ENCODE measurements at regions not wholly inside any gene's neighbourhood (a gene's known extent, or its start where the extent isn't known, plus 50 kb on each side); places are given as distances from the start of the nearest gene placed in this dataset.

GRCh38 chr5:58011301-58011700 is 448.6 kb downstream of the PLK2 start:
- no peak overlapping the region for H3K56ac ChIP-seq (ENCODE audit: low read length)

GRCh38 chr5:58009754-58010153 is 450.1 kb downstream of the PLK2 start:
- no peak overlapping the region for H3K23ac ChIP-seq (ENCODE audit: low read length)
- no peak overlapping the region for H4K8ac ChIP-seq (ENCODE audit: low read depth, low read length)
- no peak overlapping the region for H2AK5ac ChIP-seq (ENCODE audit: low read length)
- no peaks in the 10 kb centered on the region for H3K4me1 ChIP-seq (ENCODE audit: control insufficient read depth, low read depth, low read length)
- H2BK15ac ChIP-seq (replicated peaks; ENCODE audit: low read depth), result no peak overlapping the region
- no peak overlapping the region for H3K4me3 ChIP-seq (ENCODE audit: low read length)
- H3K36me3 ChIP-seq (ENCODE audit: control insufficient read depth, insufficient read depth, low read length), result no peaks in the 10 kb centered on the region
- WGBS (ENCODE audit: extremely low coverage, insufficient coverage, low lambda C conversion rate), result no CpG with 5 or more reads among the region's 2 CpGs
- no peaks in the 10 kb centered on the region for H3K79me1 ChIP-seq (ENCODE audit: low read length)
- H3K9ac ChIP-seq (ENCODE audit: low read length), result no peak overlapping the region
- H3K4me2 ChIP-seq (ENCODE audit: low read length), result no peak overlapping the region
- no peak overlapping the region for H4K5ac ChIP-seq (ENCODE audit: low read length)
- no peaks in the 10 kb centered on the region for H3K27me3 ChIP-seq (ENCODE audit: insufficient read depth, low read length, poor library complexity)
- no peak overlapping the region for H3K4ac ChIP-seq (ENCODE audit: low read depth, low read length)
- H3K27ac ChIP-seq (ENCODE audit: low read depth, low read length), result no peak overlapping the region
- no peak overlapping the region for H3K18ac ChIP-seq (ENCODE audit: low read length)
- H3K79me2 ChIP-seq (ENCODE audit: control insufficient read depth, insufficient read depth, low read length), result no peaks in the 10 kb centered on the region
- no peak overlapping the region for H2BK5ac ChIP-seq (ENCODE audit: low read length)
- no peak for DNase-seq
- no peak overlapping the region for H2BK120ac ChIP-seq (ENCODE audit: low read depth, low read length)
- H3K56ac ChIP-seq (ENCODE audit: low read length), result no peak overlapping the region

More at GRCh38 chr5:58011301-58011700, 448.6 kb downstream of the PLK2 start:
- Histone ChIP-seq H4K5ac (ENCODE audit: low read length) (no peak overlapping the region), H3K4me1 (ENCODE audit: control insufficient read depth, low read depth, low read length) (no peaks in the 10 kb centered on the region), H3K9ac (ENCODE audit: low read length) (no peak overlapping the region), H3K23ac (ENCODE audit: low read length) (no peak overlapping the region), H4K8ac (ENCODE audit: low read depth, low read length) (no peak overlapping the region), H3K4ac (ENCODE audit: low read depth, low read length) (no peak overlapping the region), H2AK5ac (ENCODE audit: low read length) (no peak overlapping the region), H3K36me3 (ENCODE audit: control insufficient read depth, insufficient read depth, low read length) (no peaks in the 10 kb centered on the region), H3K18ac (ENCODE audit: low read length) (no peak overlapping the region), H3K79me2 (ENCODE audit: control insufficient read depth, insufficient read depth, low read length) (no peaks in the 10 kb centered on the region), H3K27ac (ENCODE audit: low read depth, low read length) (no peak overlapping the region), H3K27me3 (ENCODE audit: insufficient read depth, low read length, poor library complexity) (no peaks in the 10 kb centered on the region), H3K4me2 (ENCODE audit: low read length) (no peak overlapping the region), H2BK5ac (ENCODE audit: low read length) (no peak overlapping the region), H3K79me1 (ENCODE audit: low read length) (no peaks in the 10 kb centered on the region), H2BK15ac (replicated peaks; ENCODE audit: low read depth) (no peak overlapping the region), H3K4me3 (ENCODE audit: low read length) (no peak overlapping the region), H2BK120ac (ENCODE audit: low read depth, low read length) (no peak overlapping the region)
- DNase-seq, result no peak
- no CpG with 5 or more reads among the region's 4 CpGs for WGBS (ENCODE audit: extremely low coverage, insufficient coverage, low lambda C conversion rate)

GRCh38 chr5:58002323-58002722 is 457.6 kb downstream of the PLK2 start:
- no peak overlapping the region for H2BK5ac ChIP-seq (ENCODE audit: low read length)
- no peak overlapping the region for H3K4me2 ChIP-seq (ENCODE audit: low read length)
- H3K9ac ChIP-seq (ENCODE audit: low read length), result no peak overlapping the region
- no peak overlapping the region for H4K8ac ChIP-seq (ENCODE audit: low read depth, low read length)
- no peak overlapping the region for H2AK5ac ChIP-seq (ENCODE audit: low read length)
- H3K79me2 ChIP-seq (ENCODE audit: control insufficient read depth, insufficient read depth, low read length), result no peaks in the 10 kb centered on the region
- H3K27ac ChIP-seq (ENCODE audit: low read depth, low read length), result no peak overlapping the region
- no peaks in the 10 kb centered on the region for H3K79me1 ChIP-seq (ENCODE audit: low read length)
- H4K5ac ChIP-seq (ENCODE audit: low read length), result no peak overlapping the region
- DNase-seq, result no peak
- H3K23ac ChIP-seq (ENCODE audit: low read length), result no peak overlapping the region
- no peak overlapping the region for H3K56ac ChIP-seq (ENCODE audit: low read length)
- no peak overlapping the region for H2BK120ac ChIP-seq (ENCODE audit: low read depth, low read length)
- H3K36me3 ChIP-seq (ENCODE audit: control insufficient read depth, insufficient read depth, low read length), result no peaks in the 10 kb centered on the region
- no peaks in the 10 kb centered on the region for H3K4me1 ChIP-seq (ENCODE audit: control insufficient read depth, low read depth, low read length)
- no peak overlapping the region for H3K18ac ChIP-seq (ENCODE audit: low read length)
- no peaks in the 10 kb centered on the region for H3K27me3 ChIP-seq (ENCODE audit: insufficient read depth, low read length, poor library complexity)
- no CpG with 5 or more reads among the region's 3 CpGs for WGBS (ENCODE audit: extremely low coverage, insufficient coverage, low lambda C conversion rate)
- no peak overlapping the region for H3K4me3 ChIP-seq (ENCODE audit: low read length)
- no peak overlapping the region for H3K4ac ChIP-seq (ENCODE audit: low read depth, low read length)
- H2BK15ac ChIP-seq (replicated peaks; ENCODE audit: low read depth), result no peak overlapping the region

- H3K4me3 ChIP-seq (ENCODE audit: low read length), result no peak overlapping the region
- H3K79me2 ChIP-seq (ENCODE audit: control insufficient read depth, insufficient read depth, low read length), result no peaks in the 10 kb centered on the region
- H3K9ac ChIP-seq (ENCODE audit: low read length), result no peak overlapping the region
- H3K4me1 ChIP-seq (ENCODE audit: control insufficient read depth, low read depth, low read length), result no peaks in the 10 kb centered on the region
- no peak overlapping the region for H4K5ac ChIP-seq (ENCODE audit: low read length)
- no peak overlapping the region for H2BK120ac ChIP-seq (ENCODE audit: low read depth, low read length)
- H4K8ac ChIP-seq (ENCODE audit: low read depth, low read length), result no peak overlapping the region
- no peaks in the 10 kb centered on the region for H3K27me3 ChIP-seq (ENCODE audit: insufficient read depth, low read length, poor library complexity)
- no peak overlapping the region for H2BK15ac ChIP-seq (replicated peaks; ENCODE audit: low read depth)
- no CpG with 5 or more reads among the region's 1 CpG for WGBS (ENCODE audit: extremely low coverage, insufficient coverage, low lambda C conversion rate)
- H3K4ac ChIP-seq (ENCODE audit: low read depth, low read length), result no peak overlapping the region
- DNase-seq, result no peak
- H3K27ac ChIP-seq (ENCODE audit: low read depth, low read length), result no peak overlapping the region
- H3K56ac ChIP-seq (ENCODE audit: low read length), result no peak overlapping the region
- no peak overlapping the region for H3K4me2 ChIP-seq (ENCODE audit: low read length)
- H2BK5ac ChIP-seq (ENCODE audit: low read length), result no peak overlapping the region
- H3K36me3 ChIP-seq (ENCODE audit: control insufficient read depth, insufficient read depth, low read length), result no peaks in the 10 kb centered on the region
- H3K79me1 ChIP-seq (ENCODE audit: low read length), result no peaks in the 10 kb centered on the region
- no peak overlapping the region for H3K18ac ChIP-seq (ENCODE audit: low read length)
- H2AK5ac ChIP-seq (ENCODE audit: low read length), result no peak overlapping the region
- H3K23ac ChIP-seq (ENCODE audit: low read length), result no peak overlapping the region
These were observed 466.0 kb downstream of the PLK2 start for GRCh38 chr5:57993866-57994265.

- Histone ChIP-seq H3K27ac (ENCODE audit: low read depth, low read length) (no peak overlapping the region), H2BK5ac (ENCODE audit: low read length) (no peak overlapping the region), H3K9ac (ENCODE audit: low read length) (no peak overlapping the region), H3K79me1 (ENCODE audit: low read length) (no peaks in the 10 kb centered on the region), H3K23ac (ENCODE audit: low read length) (no peak overlapping the region), H4K8ac (ENCODE audit: low read depth, low read length) (no peak overlapping the region), H3K4me3 (ENCODE audit: low read length) (no peak overlapping the region), H2AK5ac (ENCODE audit: low read length) (no peak overlapping the region), H3K79me2 (ENCODE audit: control insufficient read depth, insufficient read depth, low read length) (no peaks in the 10 kb centered on the region), H3K18ac (ENCODE audit: low read length) (no peak overlapping the region), H2BK120ac (ENCODE audit: low read depth, low read length) (no peak overlapping the region), H3K27me3 (ENCODE audit: insufficient read depth, low read length, poor library complexity) (no peaks in the 10 kb centered on the region), H3K36me3 (ENCODE audit: control insufficient read depth, insufficient read depth, low read length) (no peaks in the 10 kb centered on the region), H3K4me1 (ENCODE audit: control insufficient read depth, low read depth, low read length) (no peaks in the 10 kb centered on the region), H4K5ac (ENCODE audit: low read length) (no peak overlapping the region), H2BK15ac (replicated peaks; ENCODE audit: low read depth) (no peak overlapping the region), H3K56ac (ENCODE audit: low read length) (no peak overlapping the region), H3K4ac (ENCODE audit: low read depth, low read length) (no peak overlapping the region), H3K4me2 (ENCODE audit: low read length) (no peak overlapping the region)
- DNase-seq, result no peak
- WGBS (ENCODE audit: extremely low coverage, insufficient coverage, low lambda C conversion rate), result no CpG with 5 or more reads among the region's 3 CpGs
These were observed 470.5 kb downstream of the PLK2 start for GRCh38 chr5:57989378-57989777.

- Histone ChIP-seq H2BK120ac (ENCODE audit: low read depth, low read length) (no peak overlapping the region), H3K56ac (ENCODE audit: low read length) (no peak overlapping the region), H3K4me1 (ENCODE audit: control insufficient read depth, low read depth, low read length) (no peaks in the 10 kb centered on the region), H3K79me1 (ENCODE audit: low read length) (no peaks in the 10 kb centered on the region), H3K4me3 (ENCODE audit: low read length) (no peak overlapping the region), H3K27me3 (ENCODE audit: insufficient read depth, low read length, poor library complexity) (no peaks in the 10 kb centered on the region), H3K4ac (ENCODE audit: low read depth, low read length) (no peak overlapping the region), H4K5ac (ENCODE audit: low read length) (no peak overlapping the region), H3K79me2 (ENCODE audit: control insufficient read depth, insufficient read depth, low read length) (no peaks in the 10 kb centered on the region), H3K36me3 (ENCODE audit: control insufficient read depth, insufficient read depth, low read length) (no peaks in the 10 kb centered on the region), H3K18ac (ENCODE audit: low read length) (no peak overlapping the region), H3K27ac (ENCODE audit: low read depth, low read length) (no peak overlapping the region), H2BK5ac (ENCODE audit: low read length) (no peak overlapping the region), H2BK15ac (replicated peaks; ENCODE audit: low read depth) (no peak overlapping the region), H4K8ac (ENCODE audit: low read depth, low read length) (no peak overlapping the region), H3K4me2 (ENCODE audit: low read length) (no peak overlapping the region), H3K23ac (ENCODE audit: low read length) (no peak overlapping the region), H3K9ac (ENCODE audit: low read length) (no peak overlapping the region), H2AK5ac (ENCODE audit: low read length) (no peak overlapping the region)
- DNase-seq, result no peak
- no CpG with 5 or more reads among the region's 1 CpG for WGBS (ENCODE audit: extremely low coverage, insufficient coverage, low lambda C conversion rate)
These were observed 471.1 kb downstream of the PLK2 start for GRCh38 chr5:57988813-57989212.
